SKM-1 (cell line): ENCODE measurements at regions not wholly inside any gene's neighbourhood (a gene's known extent, or its start where the extent isn't known, plus 50 kb on each side); places are given as distances from the start of the nearest gene placed in this dataset.

Experiments
- DNase-seq: peaks from one replicate; lab custom pipeline; 2025; ENCODE audit not compliant: unreplicated experiment; lab: John Stamatoyannopoulos, UW

- DNase-seq = no peak
These were observed 201.5 kb upstream of the ESRRG start for GRCh38 chr1:216924732-216925131.

GRCh38 chr1:216923601-216924000 lies 200.4 kb upstream of the ESRRG start:
- DNase-seq = no peak

GRCh38 chr1:216922406-216922805 lies 199.2 kb upstream of the ESRRG start:
- no peak for DNase-seq

- no peak for DNase-seq
These were observed 198.6 kb upstream of the ESRRG start for GRCh38 chr1:216921866-216922265.

GRCh38 chr1:216919060-216919970 lies 196.1 kb upstream of the ESRRG start:
- DNase-seq = no peak

- DNase-seq = no peak
These were observed 193.7 kb upstream of the ESRRG start for GRCh38 chr1:216916890-216917438.

- peak; percentile 75 for DNase-seq
These were observed 191.7 kb upstream of the ESRRG start for GRCh38 chr1:216914974-216915373.

- no peak for DNase-seq
These were observed 190.7 kb upstream of the ESRRG start for GRCh38 chr1:216913976-216914375.

- no peak for DNase-seq
These were observed 187.0 kb upstream of the ESRRG start for GRCh38 chr1:216910081-216910840.

GRCh38 chr1:216908126-216908525 lies 184.9 kb upstream of the ESRRG start:
- no peak for DNase-seq

- no peak for DNase-seq
These were observed 183.9 kb upstream of the ESRRG start for GRCh38 chr1:216907100-216907499.

GRCh38 chr1:216905781-216906180 lies 182.6 kb upstream of the ESRRG start:
- DNase-seq = no peak

GRCh38 chr1:216905137-216905536 lies 181.9 kb upstream of the ESRRG start:
- no peak for DNase-seq

GRCh38 chr1:216904471-216904870 lies 181.2 kb upstream of the ESRRG start:
- DNase-seq = no peak

- no peak for DNase-seq
These were observed 180.1 kb upstream of the ESRRG start for GRCh38 chr1:216903382-216903740.

- DNase-seq = no peak
These were observed 179.6 kb upstream of the ESRRG start for GRCh38 chr1:216902669-216903381.

GRCh38 chr1:216900116-216900620 lies 176.9 kb upstream of the ESRRG start:
- DNase-seq = no peak

GRCh38 chr1:216898801-216899200 lies 175.6 kb upstream of the ESRRG start:
- no peak for DNase-seq

- DNase-seq = no peak
These were observed 172.9 kb upstream of the ESRRG start for GRCh38 chr1:216896146-216896545.

GRCh38 chr1:216894494-216894893 lies 171.3 kb upstream of the ESRRG start:
- DNase-seq = no peak

GRCh38 chr1:216892581-216893160 lies 169.4 kb upstream of the ESRRG start:
- no peak for DNase-seq
